OCI-LY3 (cell line): ENCODE measurements at regions not wholly inside any gene's neighbourhood (a gene's known extent, or its start where the extent isn't known, plus 50 kb on each side); places are given as distances from the start of the nearest gene placed in this dataset.

Experiments used
- H2AFZ ChIP-seq: fragments of 200-600, 300-600 bp; shearing (Covaris generic); 2 replicates; pipeline ENCODE4 v1.6.0; 2014; ENCODE audit warnings: antibody characterized with exemption, low read depth, low read length
- H3K27ac ChIP-seq: fragments of 200-600, 300-600 bp; sonication (generic); 2 replicates; pipeline ENCODE4 v1.5.1; 2014; ENCODE audit warnings: mild to moderate bottlenecking, low read length, moderate library complexity, mixed read lengths
- H3K27me3 ChIP-seq: fragments of 200-600, 300-600 bp; sonication (generic); 2 replicates; pipeline ENCODE4 v1.6.1; 2014; ENCODE audit warnings: low read depth, low read length, mixed read lengths
- H3K36me3 ChIP-seq: fragments of 200-600, 300-600 bp; sonication (generic); replicated peaks from 2 replicates; pipeline ENCODE3; 2014; ENCODE audit warnings: low read depth, low read length, mixed read lengths
- H3K4me1 ChIP-seq: fragments of 300-600, 200-600 bp; sonication (generic); 2 replicates; pipeline ENCODE4 v1.6.1; 2014; ENCODE audit warnings: low read length, mixed read lengths
- H3K4me2 ChIP-seq: fragments of 200-600, 300-600 bp; sonication (generic); 2 replicates; pipeline ENCODE4 v1.6.1; 2014; ENCODE audit warnings: low read length, mixed read lengths
- H3K4me3 ChIP-seq: fragments of 300-600, 200-600 bp; sonication (generic); 2 replicates; pipeline ENCODE4 v1.5.1; 2014; ENCODE audit warnings: antibody characterized with exemption, mild to moderate bottlenecking, low read length, moderate library complexity
- H3K79me2 ChIP-seq: fragments of 300-600, 200-600 bp; shearing (Covaris generic); 2 replicates; pipeline ENCODE4 v1.6.1; 2014; ENCODE audit warnings: mild to moderate bottlenecking, low read length, mixed read lengths
- H3K9ac ChIP-seq: fragments of 300-600, 200-600 bp; shearing (Covaris generic); 2 replicates; pipeline ENCODE4 v1.6.0; 2014; ENCODE audit warnings: mild to moderate bottlenecking, low read length, moderate library complexity
- H3K9me3 ChIP-seq: fragments of 200-600, 300-600 bp; shearing (Covaris generic); 2 replicates; pipeline ENCODE4 v1.6.1; 2014; ENCODE audit warnings: low read length, mixed read lengths; ENCODE audit not compliant: insufficient read depth
- H4K20me1 ChIP-seq: fragments of 200-600, 300-600 bp; sonication (generic); 2 replicates; pipeline ENCODE4 v1.6.1; 2016; ENCODE audit warnings: low read length, mixed read lengths; ENCODE audit not compliant: insufficient read depth
- CTCF ChIP-seq: fragments of 200-600, 300-600 bp; sonication (generic); IDR thresholded peaks from 2 replicates; pipeline ENCODE4 v1.5.1; 2014; ENCODE audit warnings: antibody characterized with exemption, low read length, low read depth
- EZH2phosphoT487 ChIP-seq: fragments of 200-600 bp; shearing (Covaris generic); IDR thresholded peaks from 2 replicates; pipeline ENCODE4 v1.6.1; 2018; ENCODE audit warnings: antibody characterized with exemption, mixed run types, low read depth

GRCh38 chr15:46753946-46754345 lies 963.4 kb upstream of the SEMA6D start:
- H4K20me1 ChIP-seq: no peaks in the 10 kb centered on the region

GRCh38 chr15:46763091-46763490 lies 954.2 kb upstream of the SEMA6D start:
- Histone ChIP-seq H3K9me3 (no peaks in the 10 kb centered on the region), H4K20me1 (no peaks in the 10 kb centered on the region)

More at GRCh38 chr15:46753946-46754345, 963.4 kb upstream of the SEMA6D start:
- no peak overlapping the region for H3K4me3 ChIP-seq
- H3K9me3 ChIP-seq: no peaks in the 10 kb centered on the region
- H3K27me3 ChIP-seq: no peaks in the 10 kb centered on the region
- no peak overlapping the region for H3K9ac ChIP-seq
- H2AFZ ChIP-seq: no peak overlapping the region
- no peak overlapping the region for H3K4me2 ChIP-seq
- H3K36me3 ChIP-seq: no peaks in the 10 kb centered on the region
- TF ChIP-seq CTCF (no peak), EZH2phosphoT487 (no peak)
- H3K4me1 ChIP-seq: no peaks in the 10 kb centered on the region
- no peaks in the 10 kb centered on the region for H3K79me2 ChIP-seq
- no peak overlapping the region for H3K27ac ChIP-seq

GRCh38 chr15:46764851-46765250 lies 952.5 kb upstream of the SEMA6D start:
- no peak for TF ChIP-seq CTCF
- TF ChIP-seq EZH2phosphoT487: no peak
- Histone ChIP-seq H3K27ac (no peak overlapping the region), H3K4me2 (no peak overlapping the region), H3K4me1 (no peaks in the 10 kb centered on the region), H2AFZ (no peak overlapping the region), H3K27me3 (no peaks in the 10 kb centered on the region), H3K36me3 (no peaks in the 10 kb centered on the region), H3K9me3 (no peaks in the 10 kb centered on the region), H4K20me1 (no peaks in the 10 kb centered on the region), H3K79me2 (no peaks in the 10 kb centered on the region), H3K4me3 (no peak overlapping the region), H3K9ac (no peak overlapping the region)

More at GRCh38 chr15:46763091-46763490, 954.2 kb upstream of the SEMA6D start:
- H3K4me1 ChIP-seq: no peaks in the 10 kb centered on the region
- no peak overlapping the region for H2AFZ ChIP-seq
- no peaks in the 10 kb centered on the region for H3K27me3 ChIP-seq
- TF ChIP-seq CTCF (no peak), EZH2phosphoT487 (no peak)
- H3K27ac ChIP-seq: no peak overlapping the region
- H3K36me3 ChIP-seq: no peaks in the 10 kb centered on the region
- no peak overlapping the region for H3K9ac ChIP-seq
- no peak overlapping the region for H3K4me3 ChIP-seq
- H3K79me2 ChIP-seq: no peaks in the 10 kb centered on the region
- no peak overlapping the region for H3K4me2 ChIP-seq

DNA sequence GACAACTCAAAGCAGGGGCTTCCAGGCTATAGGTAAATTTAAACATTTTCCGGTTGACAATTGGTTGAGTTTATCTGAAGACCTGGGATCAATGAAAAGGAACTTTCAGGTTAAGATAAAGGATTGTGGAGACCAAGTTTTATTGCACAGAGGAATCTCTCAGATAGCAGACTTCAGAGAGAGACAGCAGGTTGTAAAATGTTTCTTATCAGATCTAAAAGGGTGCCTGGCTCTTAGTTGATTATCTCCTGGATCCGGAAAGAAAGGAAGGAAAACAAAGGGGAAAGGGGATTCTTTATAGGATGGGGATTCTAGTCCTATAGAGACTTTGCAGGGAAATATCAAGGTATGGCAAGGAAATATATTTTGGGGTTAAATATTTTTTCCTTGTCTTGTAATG lies 951.3 kb upstream of the SEMA6D start:
- H4K20me1 ChIP-seq: no peaks in the 10 kb centered on the region
- TF ChIP-seq CTCF (no peak), EZH2phosphoT487 (no peak)

More for the DNA sequence above, 951.3 kb upstream of the SEMA6D start:
- H3K79me2 ChIP-seq: no peaks in the 10 kb centered on the region
- no peak overlapping the region for H3K4me3 ChIP-seq
- H3K9ac ChIP-seq: no peak overlapping the region
- no peaks in the 10 kb centered on the region for H3K36me3 ChIP-seq
- H3K9me3 ChIP-seq: no peaks in the 10 kb centered on the region
- H3K27ac ChIP-seq: no peak overlapping the region
- H3K4me2 ChIP-seq: no peak overlapping the region
- no peaks in the 10 kb centered on the region for H3K4me1 ChIP-seq
- no peaks in the 10 kb centered on the region for H3K27me3 ChIP-seq
- H2AFZ ChIP-seq: no peak overlapping the region
